ENCODE measurements at regions not wholly inside any gene's neighbourhood (a gene's known extent, or its start where the extent isn't known, plus 50 kb on each side); places are given as distances from the start of the nearest gene placed in this dataset.

- Histone ChIP-seq H3K27me3 (no peaks in the 10 kb centered on the region), H3K36me3 (no peaks in the 10 kb centered on the region), H3K4me3 (no peak overlapping the region), H3K4me1 (no peaks in the 10 kb centered on the region), H3K9me3 (no peaks in the 10 kb centered on the region), H3K27ac (no peak overlapping the region)
- DNase-seq = no peak
- WGBS, 2 donors (ENCODE audit: low coverage in 1 of 2) = 67 to 84% methylated on average over 2 to 3 of the region's 3 CpGs
- intact Hi-C loops (cut with DNase I; ENCODE audit: low total_unique reads) = no loop called here
- TF ChIP-seq EP300 (IDR thresholded peaks at IDR 0.05; ENCODE audit: low read depth) (no peak), POLR2A (IDR thresholded peaks at IDR 0.05) (no peak), POLR2AphosphoS5 (IDR thresholded peaks at IDR 0.05) (no peak), CTCF (IDR thresholded peaks at IDR 0.05) (no peak)
- in situ Hi-C loops (cut with MboI; ENCODE audit: low pct_ligation_motif_present in 1 of 4, low pct_unique_long_range_greater_than_20kb in 1 of 4, low sequenced_read_pairs in 3 of 4) = no loop called here
Observed at GRCh38 chr3:180283251-180283650, 246.5 kb upstream of the PEX5L start.

GRCh38 chr3:180284331-180285110, 247.8 kb upstream of the PEX5L start:
- Histone ChIP-seq H3K4me1 (no peaks in the 10 kb centered on the region), H3K9me3 (no peaks in the 10 kb centered on the region), H3K27ac (no peak overlapping the region), H3K4me3 (no peak overlapping the region), H3K27me3 (no peaks in the 10 kb centered on the region), H3K36me3 (no peaks in the 10 kb centered on the region)
- in situ Hi-C loops (cut with MboI; ENCODE audit: low pct_ligation_motif_present in 1 of 4, low pct_unique_long_range_greater_than_20kb in 1 of 4, low sequenced_read_pairs in 3 of 4) = no loop called here
- intact Hi-C loops (cut with DNase I; ENCODE audit: low total_unique reads) = no loop called here
- DNase-seq = no peak
- TF ChIP-seq POLR2AphosphoS5 (IDR thresholded peaks at IDR 0.05) = no peak
- TF ChIP-seq CTCF (IDR thresholded peaks at IDR 0.05) = no peak
- 87% methylated on average over 2 of the region's 2 CpGs; no CpG with 5 or more reads in 1 of the 2 donors for WGBS, 2 donors (ENCODE audit: low coverage in 1 of 2)

- in situ Hi-C loops (cut with MboI; ENCODE audit: low pct_ligation_motif_present in 1 of 4, low pct_unique_long_range_greater_than_20kb in 1 of 4, low sequenced_read_pairs in 3 of 4) (no loop called here), intact Hi-C loops (cut with DNase I; ENCODE audit: low total_unique reads) (no loop called here)
- no peak overlapping the region for H3K27ac ChIP-seq
Observed at GRCh38 chr3:180287703-180288102, 251.0 kb upstream of the PEX5L start.

GRCh38 chr3:180288816-180289215, 252.1 kb upstream of the PEX5L start:
- no peak overlapping the region for H3K27ac ChIP-seq
- in situ Hi-C loops (cut with MboI; ENCODE audit: low pct_ligation_motif_present in 1 of 4, low pct_unique_long_range_greater_than_20kb in 1 of 4, low sequenced_read_pairs in 3 of 4) (no loop called here), intact Hi-C loops (cut with DNase I; ENCODE audit: low total_unique reads) (no loop called here)
- no peaks in the 10 kb centered on the region for H3K36me3 ChIP-seq
- no peak for DNase-seq
- H3K4me3 ChIP-seq = no peak overlapping the region
- no peaks in the 10 kb centered on the region for H3K27me3 ChIP-seq
- 69 to 72% methylated on average over 2 of the region's 2 CpGs for WGBS, 2 donors (ENCODE audit: low coverage in 1 of 2)
- no peak for TF ChIP-seq POLR2A (IDR thresholded peaks at IDR 0.05)
- no peaks in the 10 kb centered on the region for H3K9me3 ChIP-seq
- H3K4me1 ChIP-seq = no peaks in the 10 kb centered on the region

More at GRCh38 chr3:180287703-180288102, 251.0 kb upstream of the PEX5L start:
- H3K27me3 ChIP-seq = no peaks in the 10 kb centered on the region
- DNase-seq = no peak
- no peaks in the 10 kb centered on the region for H3K4me1 ChIP-seq
- no peak overlapping the region for H3K4me3 ChIP-seq
- H3K9me3 ChIP-seq = no peaks in the 10 kb centered on the region
- no peaks in the 10 kb centered on the region for H3K36me3 ChIP-seq
- TF ChIP-seq EP300 (IDR thresholded peaks at IDR 0.05; ENCODE audit: low read depth) (no peak), CTCF (IDR thresholded peaks at IDR 0.05) (no peak), POLR2AphosphoS5 (IDR thresholded peaks at IDR 0.05) (no peak), POLR2A (IDR thresholded peaks at IDR 0.05) (no peak)

GRCh38 chr3:180290300-180290699, 253.6 kb upstream of the PEX5L start:
- no peak overlapping the region for H3K4me3 ChIP-seq
- H3K4me1 ChIP-seq = no peaks in the 10 kb centered on the region
- no peaks in the 10 kb centered on the region for H3K36me3 ChIP-seq
- no peak for DNase-seq
- intact Hi-C loops (cut with DNase I; ENCODE audit: low total_unique reads) = no loop called here
- H3K9me3 ChIP-seq = no peaks in the 10 kb centered on the region
- in situ Hi-C loops (cut with MboI; ENCODE audit: low pct_ligation_motif_present in 1 of 4, low pct_unique_long_range_greater_than_20kb in 1 of 4, low sequenced_read_pairs in 3 of 4) = no loop called here
- H3K27ac ChIP-seq = no peak overlapping the region
- no peaks in the 10 kb centered on the region for H3K27me3 ChIP-seq
- TF ChIP-seq CTCF (IDR thresholded peaks at IDR 0.05) = no peak
- no peak for TF ChIP-seq POLR2AphosphoS5 (IDR thresholded peaks at IDR 0.05)
- TF ChIP-seq POLR2A (IDR thresholded peaks at IDR 0.05) = no peak
- TF ChIP-seq EP300 (IDR thresholded peaks at IDR 0.05; ENCODE audit: low read depth) = no peak
